Liver (tissue), 7 donors: ENCODE measurements at regions not wholly inside any gene's neighbourhood (a gene's known extent, or its start where the extent isn't known, plus 50 kb on each side); places are given as distances from the start of the nearest gene placed in this dataset.

Experiments used
- DNase-seq: peaks from one replicate; pipeline ENCODE4 v3.0.0-alpha.2; 2017; ENCODE audit warnings: low spot score
- H3K27ac ChIP-seq, 2 donors: one replicate each; pipeline ENCODE4 v1.7.0; 2013; ENCODE audit warnings: inconsistent platforms in 2 of 2, low read length in 2 of 2, control low read depth in 1 of 2, low read depth in 1 of 2, mild to moderate bottlenecking in 1 of 2
- H3K27me3 ChIP-seq, 4 donors: one replicate each; pipeline versions ENCODE4 v1.6.1 to v1.7.0; 2013; ENCODE audit warnings: low read length in 3 of 4, inconsistent platforms in 1 of 4, mild to moderate bottlenecking in 1 of 4, moderate library complexity in 1 of 4; ENCODE audit not compliant: control insufficient read depth in 4 of 4, insufficient read depth in 4 of 4
- H3K36me3 ChIP-seq, 4 donors: one replicate each; pipeline versions ENCODE4 v1.6.1 to v1.7.0; 2013; ENCODE audit warnings: low read length in 3 of 4, mild to moderate bottlenecking in 3 of 4, low read depth in 1 of 4, moderate library complexity in 1 of 4; ENCODE audit not compliant: control insufficient read depth in 4 of 4, insufficient read depth in 3 of 4
- H3K4me1 ChIP-seq, 4 donors: one replicate each; pipeline versions ENCODE4 v1.6.1 to v1.7.0; 2013; ENCODE audit warnings: low read length in 3 of 4, mild to moderate bottlenecking in 3 of 4, moderate library complexity in 1 of 4; ENCODE audit not compliant: control insufficient read depth in 4 of 4, insufficient read depth in 4 of 4
- H3K4me3 ChIP-seq, 3 donors: one replicate each; pipeline versions ENCODE4 v1.6.1 to v1.7.0; 2013; ENCODE audit warnings: low read length in 3 of 3, control low read depth in 1 of 3, low read depth in 1 of 3, mild to moderate bottlenecking in 1 of 3
- H3K9ac ChIP-seq, 2 donors: one replicate each; pipeline ENCODE4 v1.7.0; 2013; ENCODE audit warnings: low read length in 2 of 2, mild to moderate bottlenecking in 2 of 2, moderate library complexity in 2 of 2, control low read depth in 1 of 2, low read depth in 1 of 2
- H3K9me3 ChIP-seq, 4 donors: one replicate each; pipeline versions ENCODE4 v1.6.1 to v1.7.0; 2013; ENCODE audit warnings: low read length in 3 of 4; ENCODE audit not compliant: control insufficient read depth in 4 of 4
- EGR1 ChIP-seq, 2 donors: IDR thresholded peaks; 2 replicates each; pipeline ENCODE4 v1.6.1; 2016 to 2018; ENCODE audit warnings: antibody characterized with exemption in 2 of 2, low read depth in 2 of 2
- FOXA2 ChIP-seq: IDR thresholded peaks from 2 replicates; pipeline ENCODE4 v1.6.1; 2016; ENCODE audit warnings: antibody characterized with exemption
- GABPA ChIP-seq, 2 donors: IDR thresholded peaks in 1 of 2; conservative IDR thresholded peaks in 1 of 2; 2 replicates each; pipeline ENCODE4 v1.6.1; 2016; ENCODE audit warnings: antibody characterized with exemption in 2 of 2, mild to moderate bottlenecking in 1 of 2, moderate library complexity in 1 of 2
- JUND ChIP-seq, 2 donors: IDR thresholded peaks; 2 replicates each; pipeline ENCODE4 v1.6.1; 2016; ENCODE audit warnings: antibody characterized with exemption in 2 of 2
- NR2F2 ChIP-seq: IDR thresholded peaks from 2 replicates; pipeline ENCODE4 v1.6.1; 2016; ENCODE audit warnings: antibody characterized with exemption
- RXRA ChIP-seq, 2 donors: IDR thresholded peaks; 2 replicates each; pipeline ENCODE4 v1.6.1; 2017 to 2018; ENCODE audit warnings: antibody characterized with exemption in 2 of 2, mild to moderate bottlenecking in 1 of 2
- SP1 ChIP-seq: IDR thresholded peaks from 2 replicates; pipeline ENCODE4 v1.6.1; 2018; ENCODE audit warnings: antibody characterized with exemption, mild to moderate bottlenecking
- TAF1 ChIP-seq: conservative IDR thresholded peaks from 2 replicates; pipeline ENCODE4 v1.6.1; 2016; ENCODE audit warnings: antibody characterized with exemption, mild to moderate bottlenecking
- YY1 ChIP-seq: IDR thresholded peaks from 2 replicates; pipeline ENCODE4 v1.6.1; 2016; ENCODE audit warnings: antibody characterized with exemption, mild to moderate bottlenecking
- WGBS: extraction: QIAGEN DNeasy Blood & Tissue Kit; methylation state at CpG from one replicate; pipeline ENCODE4 v1.1.7; 2013; 5-methylcytosine and 5-hydroxymethylcytosine counted together
- TF ChIP-seq, protein P1 (sequence below): IDR thresholded peaks from 2 replicates; pipeline ENCODE4 v1.6.1; 2016; ENCODE audit warnings: antibody characterized with exemption
- TF ChIP-seq, protein P2 (sequence below): IDR thresholded peaks from 2 replicates; pipeline ENCODE4 v1.6.1; 2016; ENCODE audit warnings: antibody characterized with exemption, mild to moderate bottlenecking
- TF ChIP-seq, protein P3 (sequence below): IDR thresholded peaks from 2 replicates; pipeline ENCODE4 v1.6.1; 2016; ENCODE audit warnings: antibody characterized with exemption
- donor health status: healthy.
- donor health status: healthy.
- donor health status: healthy.
- donor health status: healthy.

DNA sequence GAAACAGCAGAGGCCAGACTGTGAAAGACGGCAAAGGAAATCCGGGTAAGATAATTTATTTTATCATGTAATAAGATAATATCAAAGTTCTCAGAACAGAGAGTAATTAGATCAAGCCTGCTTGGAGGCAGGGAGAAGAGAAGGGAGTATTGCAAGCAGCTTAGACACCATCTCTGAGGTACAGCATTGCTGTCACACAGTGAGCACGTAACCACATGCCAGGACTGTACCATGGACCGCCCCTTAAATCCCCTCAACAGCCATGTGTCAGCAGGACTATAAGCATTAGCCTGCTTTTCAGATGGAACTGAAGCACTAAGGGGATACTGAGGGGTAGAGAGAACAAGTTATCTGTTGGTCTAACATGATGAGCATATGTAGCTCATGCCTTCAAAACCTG is 141.5 kb downstream of the C6orf118 start:
- Histone ChIP-seq H3K4me3 (no peak overlapping the region), H3K9ac (no peak overlapping the region), H3K27me3 (no peaks in the 10 kb centered on the region), H3K27ac (no peak overlapping the region), H3K4me1 (no peaks in the 10 kb centered on the region), H3K9me3 (peaks cover 0 to 4% (median 0%) of the 10 kb centered on the region in 4 donors), H3K36me3 (no peaks in the 10 kb centered on the region)
- 83% methylated on average over 4 of the region's 4 CpGs for WGBS
- no peak for DNase-seq
- no peak for TF ChIP-seq TAF1
- no peak for TF ChIP-seq FOXA2
- no peak for TF ChIP-seq YY1
- TF ChIP-seq, protein P1, sequence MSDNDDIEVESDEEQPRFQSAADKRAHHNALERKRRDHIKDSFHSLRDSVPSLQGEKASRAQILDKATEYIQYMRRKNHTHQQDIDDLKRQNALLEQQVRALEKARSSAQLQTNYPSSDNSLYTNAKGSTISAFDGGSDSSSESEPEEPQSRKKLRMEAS = no peak
- TF ChIP-seq, protein P2, sequence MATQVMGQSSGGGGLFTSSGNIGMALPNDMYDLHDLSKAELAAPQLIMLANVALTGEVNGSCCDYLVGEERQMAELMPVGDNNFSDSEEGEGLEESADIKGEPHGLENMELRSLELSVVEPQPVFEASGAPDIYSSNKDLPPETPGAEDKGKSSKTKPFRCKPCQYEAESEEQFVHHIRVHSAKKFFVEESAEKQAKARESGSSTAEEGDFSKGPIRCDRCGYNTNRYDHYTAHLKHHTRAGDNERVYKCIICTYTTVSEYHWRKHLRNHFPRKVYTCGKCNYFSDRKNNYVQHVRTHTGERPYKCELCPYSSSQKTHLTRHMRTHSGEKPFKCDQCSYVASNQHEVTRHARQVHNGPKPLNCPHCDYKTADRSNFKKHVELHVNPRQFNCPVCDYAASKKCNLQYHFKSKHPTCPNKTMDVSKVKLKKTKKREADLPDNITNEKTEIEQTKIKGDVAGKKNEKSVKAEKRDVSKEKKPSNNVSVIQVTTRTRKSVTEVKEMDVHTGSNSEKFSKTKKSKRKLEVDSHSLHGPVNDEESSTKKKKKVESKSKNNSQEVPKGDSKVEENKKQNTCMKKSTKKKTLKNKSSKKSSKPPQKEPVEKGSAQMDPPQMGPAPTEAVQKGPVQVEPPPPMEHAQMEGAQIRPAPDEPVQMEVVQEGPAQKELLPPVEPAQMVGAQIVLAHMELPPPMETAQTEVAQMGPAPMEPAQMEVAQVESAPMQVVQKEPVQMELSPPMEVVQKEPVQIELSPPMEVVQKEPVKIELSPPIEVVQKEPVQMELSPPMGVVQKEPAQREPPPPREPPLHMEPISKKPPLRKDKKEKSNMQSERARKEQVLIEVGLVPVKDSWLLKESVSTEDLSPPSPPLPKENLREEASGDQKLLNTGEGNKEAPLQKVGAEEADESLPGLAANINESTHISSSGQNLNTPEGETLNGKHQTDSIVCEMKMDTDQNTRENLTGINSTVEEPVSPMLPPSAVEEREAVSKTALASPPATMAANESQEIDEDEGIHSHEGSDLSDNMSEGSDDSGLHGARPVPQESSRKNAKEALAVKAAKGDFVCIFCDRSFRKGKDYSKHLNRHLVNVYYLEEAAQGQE = no peak
- TF ChIP-seq RXRA (IDR thresholded peaks at IDR 0.05) = no peak
- no peak for TF ChIP-seq GABPA (IDR thresholded peaks at IDR 0.05 in 1 of 2, conservative IDR thresholded peaks at IDR 0.05 in 1 of 2)
- TF ChIP-seq JUND (IDR thresholded peaks at IDR 0.05) = no peak
- TF ChIP-seq SP1 = no peak
- no peak for TF ChIP-seq EGR1 (IDR thresholded peaks at IDR 0.05; ENCODE audit: low read depth in 2 of 2)
- TF ChIP-seq NR2F2 = no peak

DNA sequence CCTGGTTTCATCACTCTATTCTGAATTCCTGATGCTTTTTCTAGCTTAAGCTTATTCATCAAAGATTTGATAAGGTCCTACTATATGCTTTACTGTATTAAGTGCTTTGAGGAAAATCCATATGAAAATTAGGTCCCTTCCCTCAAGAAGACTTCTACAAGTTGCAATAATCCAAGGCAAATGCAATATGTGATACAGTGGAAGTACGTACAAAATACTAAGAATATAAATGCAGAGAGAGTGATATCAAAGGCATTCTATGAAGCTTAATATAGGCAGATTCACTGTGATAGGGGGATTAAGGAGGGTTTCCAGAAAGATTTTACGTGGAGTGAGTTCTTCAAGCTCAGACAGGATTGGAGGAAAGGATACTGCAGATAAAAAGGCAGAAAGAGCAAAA is 142.1 kb downstream of the C6orf118 start:
- DNase-seq = no peak
- Histone ChIP-seq H3K4me1 (no peaks in the 10 kb centered on the region), H3K27ac (no peak overlapping the region), H3K9me3 (peaks cover 0 to 2% (median 0%) of the 10 kb centered on the region in 4 donors), H3K36me3 (no peaks in the 10 kb centered on the region), H3K9ac (no peak overlapping the region), H3K27me3 (no peaks in the 10 kb centered on the region), H3K4me3 (no peak overlapping the region)
- WGBS = 61% methylated on average over 2 of the region's 2 CpGs
- TF ChIP-seq GABPA (IDR thresholded peaks at IDR 0.05 in 1 of 2, conservative IDR thresholded peaks at IDR 0.05 in 1 of 2) = no peak

DNA sequence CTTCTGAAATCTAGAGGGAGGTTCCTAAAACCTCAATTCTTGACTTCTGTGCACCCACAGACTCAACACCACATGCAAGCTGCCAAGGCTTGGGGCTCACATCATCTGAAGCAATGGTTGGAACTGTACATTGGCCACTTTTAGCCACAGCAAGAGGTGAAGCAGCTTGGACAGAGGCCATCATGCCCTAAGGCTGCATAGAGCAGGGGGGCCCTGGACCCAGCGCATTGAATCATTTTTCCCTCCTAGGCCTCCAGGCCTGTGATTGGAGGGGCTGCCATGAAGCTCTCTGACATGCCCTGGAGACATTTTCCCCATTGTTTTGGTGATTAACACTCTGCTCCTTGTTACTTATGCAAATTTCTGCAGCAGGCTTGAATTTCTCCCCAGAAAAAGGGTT is 145.9 kb downstream of the C6orf118 start:
- Histone ChIP-seq H3K4me3 (no peak overlapping the region), H3K9ac (no peak overlapping the region), H3K27ac (no peak overlapping the region), H3K4me1 (no peaks in the 10 kb centered on the region), H3K9me3 (peaks cover 0 to 2% (median 0%) of the 10 kb centered on the region in 4 donors), H3K36me3 (no peaks in the 10 kb centered on the region), H3K27me3 (peaks cover 0 to 2% (median 0%) of the 10 kb centered on the region in 4 donors)
- 91% methylated on average over 1 of the region's 1 CpG for WGBS
- TF ChIP-seq SP1 (no peak), EGR1 (IDR thresholded peaks at IDR 0.05; ENCODE audit: low read depth in 2 of 2) (no peak), RXRA (IDR thresholded peaks at IDR 0.05) (no peak)
- TF ChIP-seq, protein P3, sequence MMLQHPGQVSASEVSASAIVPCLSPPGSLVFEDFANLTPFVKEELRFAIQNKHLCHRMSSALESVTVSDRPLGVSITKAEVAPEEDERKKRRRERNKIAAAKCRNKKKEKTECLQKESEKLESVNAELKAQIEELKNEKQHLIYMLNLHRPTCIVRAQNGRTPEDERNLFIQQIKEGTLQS = no peak
- no peak for DNase-seq
